WTC11 (cell line): ENCODE measurements at regions not wholly inside any gene's neighbourhood (a gene's known extent, or its start where the extent isn't known, plus 50 kb on each side); places are given as distances from the start of the nearest gene placed in this dataset.

Experiments
- ATAC-seq: fragments of 200-7000 bp; cut with Tn5 transposase; 2 replicates; pipeline ENCODE4 v1.10.0; 2021; ENCODE audit warnings: mild to moderate bottlenecking, moderate library complexity
- CTCF ChIA-PET: fragments of 300-600 bp; sonication (Branson Sonifier 250); formaldehyde crosslinking; loops from one replicate; lab custom pipeline; 2021; ENCODE audit warnings: antibody characterized with exemption; lab: Charles Lee
- POLR2A ChIA-PET: fragments of 350-600 bp; sonication (Branson Sonifier 250); formaldehyde crosslinking; loops from one replicate; lab custom pipeline; 2021; ENCODE audit warnings: antibody characterized with exemption; lab: Charles Lee
- DNase-seq: peaks from one replicate; pipeline ENCODE4 v3.0.0; 2021; ENCODE audit warnings: low spot score
- H3K27ac Mint-ChIP-seq: 2 replicates; pipeline ENCODE4 v1.8.0; 2021; ENCODE audit warnings: mixed read lengths
- H3K27me3 Mint-ChIP-seq: 2 replicates; pipeline ENCODE4 v1.8.0; 2021; ENCODE audit warnings: low read depth, mild to moderate bottlenecking, moderate library complexity, mixed read lengths
- H3K36me3 Mint-ChIP-seq: 2 replicates; pipeline ENCODE4 v1.8.0; 2021; ENCODE audit warnings: mixed read lengths
- H3K4me1 Mint-ChIP-seq: 2 replicates; pipeline ENCODE4 v1.8.0; 2022; ENCODE audit warnings: mixed read lengths
- H3K4me3 Mint-ChIP-seq: 2 replicates; pipeline ENCODE4 v1.8.0; 2021; ENCODE audit warnings: mild to moderate bottlenecking, moderate library complexity, mixed read lengths
- H3K9me3 Mint-ChIP-seq: 2 replicates; pipeline ENCODE4 v1.8.0; 2021; ENCODE audit warnings: mixed read lengths
- ATF1 ChIP-seq: sonication (generic); formaldehyde crosslinking; IDR thresholded peaks from 2 replicates; pipeline ENCODE4 v1.8.1; 2023; ENCODE audit warnings: mild to moderate bottlenecking, moderate library complexity, missing genetic modification reagents
- ATF3 ChIP-seq: sonication (generic); formaldehyde crosslinking; conservative IDR thresholded peaks from 2 replicates; pipeline ENCODE4 v1.8.1; 2022; ENCODE audit warnings: mild to moderate bottlenecking, missing genetic modification reagents
- EMX1 ChIP-seq: fragments of 250-450 bp; sonication (Bioruptor Pico); IDR thresholded peaks from 2 replicates; pipeline ENCODE4 v1.8.0; 2021; ENCODE audit warnings: mild to moderate bottlenecking
- FOXJ3 ChIP-seq: sonication (generic); formaldehyde crosslinking; IDR thresholded peaks from 2 replicates; pipeline ENCODE4 v1.9.0; 2021; ENCODE audit warnings: missing genetic modification reagents, mild to moderate bottlenecking, borderline replicate concordance
- FOXP4 ChIP-seq: sonication (generic); formaldehyde crosslinking; IDR thresholded peaks from 2 replicates; pipeline ENCODE4 v1.8.0; 2022; ENCODE audit warnings: mild to moderate bottlenecking, missing genetic modification reagents
- GRHL2 ChIP-seq: fragments of 250-450 bp; sonication (Bioruptor Pico); IDR thresholded peaks from 2 replicates; pipeline ENCODE4 v1.8.0; 2022; ENCODE audit warnings: mild to moderate bottlenecking, moderate library complexity; ENCODE audit not compliant: insufficient replicate concordance, severe bottlenecking
- HMGXB4 ChIP-seq: sonication (generic); formaldehyde crosslinking; IDR thresholded peaks from 2 replicates; pipeline ENCODE4 v1.8.1; 2023; ENCODE audit warnings: mild to moderate bottlenecking, moderate library complexity, missing genetic modification reagents
- IRF2 ChIP-seq: sonication (generic); formaldehyde crosslinking; IDR thresholded peaks from 2 replicates; pipeline ENCODE4 v1.8.0; 2022; ENCODE audit warnings: low read depth, missing genetic modification reagents, borderline replicate concordance
- JAZF1 ChIP-seq: fragments of 250-450 bp; sonication (Bioruptor Pico); IDR thresholded peaks from 2 replicates; pipeline ENCODE4 v1.9.0; 2021; ENCODE audit warnings: moderate library complexity, mild to moderate bottlenecking, inconsistent platforms
- MXD4 ChIP-seq: fragments of 250-450 bp; sonication (Bioruptor Pico); IDR thresholded peaks from 2 replicates; pipeline ENCODE4 v1.8.0; 2021; ENCODE audit warnings: mild to moderate bottlenecking, moderate library complexity, borderline replicate concordance
- PRDM15 ChIP-seq: sonication (generic); formaldehyde crosslinking; IDR thresholded peaks from 2 replicates; pipeline ENCODE4 v1.8.0; 2022; ENCODE audit warnings: missing genetic modification reagents
- TEAD4 ChIP-seq: sonication (generic); formaldehyde crosslinking; IDR thresholded peaks from 2 replicates; pipeline ENCODE4 v1.8.0; 2022; ENCODE audit warnings: mild to moderate bottlenecking, missing genetic modification reagents
- USF2 ChIP-seq: sonication (generic); formaldehyde crosslinking; IDR thresholded peaks from 2 replicates; pipeline ENCODE4 v1.8.1; 2023; ENCODE audit warnings: mild to moderate bottlenecking, missing genetic modification reagents, moderate library complexity
- ZBTB21 ChIP-seq: sonication (generic); formaldehyde crosslinking; IDR thresholded peaks from 2 replicates; pipeline ENCODE4 v1.8.1; 2023; ENCODE audit warnings: mild to moderate bottlenecking, missing genetic modification reagents, borderline replicate concordance
- ZNF121 ChIP-seq: sonication (generic); formaldehyde crosslinking; IDR thresholded peaks from 2 replicates; pipeline ENCODE4 v1.8.0; 2023; ENCODE audit warnings: missing genetic modification reagents
- ZNF396 ChIP-seq: fragments of 250-450 bp; sonication (Bioruptor Pico); IDR thresholded peaks from 2 replicates; pipeline ENCODE4 v1.8.0; 2021; ENCODE audit warnings: mild to moderate bottlenecking, moderate library complexity, borderline replicate concordance
- ZNF532 ChIP-seq: fragments of 250-450 bp; sonication (Bioruptor Pico); IDR thresholded peaks from 2 replicates; pipeline ENCODE4 v1.9.0; 2021; ENCODE audit warnings: mild to moderate bottlenecking, borderline replicate concordance

- TF ChIP-seq ZNF532 = no peak
Observed at GRCh38 chr15:36291501-36291900, 287.9 kb upstream of the CDIN1 start (continued).

GRCh38 chr15:36294359-36294758, 285.1 kb upstream of the CDIN1 start:
- Mint-ChIP-seq H3K4me1 (peaks cover 44% of the 10 kb centered on the region), H3K36me3 (no peaks in the 10 kb centered on the region), H3K9me3 (no peaks in the 10 kb centered on the region), H3K27me3 (peaks cover 88% of the 10 kb centered on the region)
- TF ChIP-seq FOXP4 (CRISPR knock-in tag) (0 out of 2 replicates have a peak, but pooled peaks have one; percentile 31), PRDM15 (CRISPR knock-in tag) (no peak), HMGXB4 (CRISPR knock-in tag) (no peak), GRHL2 (no peak)
- TF ChIP-seq, all 79 proteins: peak for 1
- Mint-ChIP-seq H3K27ac (no peak overlapping the region), H3K4me3 (peak overlapping the region; percentile 19; the same call in 1 of the 2 replicates)
- ATAC-seq (peak; percentile 62), DNase-seq (no peak)
- CTCF ChIA-PET = no interaction called here
- POLR2A ChIA-PET = interaction anchor here (0.6 kb wide), 1 partner anchor 765 kb away, joined by 3 read pairs; no protein-coding TSS in a partner anchor

- Mint-ChIP-seq H3K27me3 (peaks cover 22% of the 10 kb centered on the region), H3K36me3 (no peaks in the 10 kb centered on the region), H3K9me3 (no peaks in the 10 kb centered on the region), H3K4me1 (peaks cover 5% of the 10 kb centered on the region; the same call in 1 of the 2 replicates), H3K27ac (no peak overlapping the region), H3K4me3 (no peak overlapping the region)
- ChIA-PET POLR2A (no interaction called here), CTCF (no interaction called here)
- DNase-seq = no peak
- ATAC-seq = no peak
- TF ChIP-seq IRF2 (no peak), EMX1 (CRISPR knock-in tag) (no peak), MXD4 (no peak), JAZF1 (CRISPR knock-in tag) (no peak), ZNF121 (no peak), TEAD4 (CRISPR knock-in tag) (no peak), ZNF396 (no peak), FOXJ3 (no peak), HMGXB4 (CRISPR knock-in tag) (no peak), USF2 (CRISPR knock-in tag) (no peak), ATF1 (CRISPR knock-in tag) (no peak), ATF3 (no peak), ZBTB21 (no peak)
Observed at GRCh38 chr15:36301947-36302346, 277.5 kb upstream of the CDIN1 start.
